PC-9 (cell line): ENCODE measurements at regions not wholly inside any gene's neighbourhood (a gene's known extent, or its start where the extent isn't known, plus 50 kb on each side); places are given as distances from the start of the nearest gene placed in this dataset.

Source experiments
- EZH2 ChIP-seq: fragments of 200-600 bp; sonication (generic); IDR thresholded peaks from 2 replicates; pipeline ENCODE4 v1.8.0; 2017; ENCODE audit warnings: antibody characterized with exemption, low read depth
- TF ChIP-seq, protein P1 (sequence below): fragments of 200-600 bp; sonication (generic); conservative IDR thresholded peaks from 2 replicates; pipeline ENCODE4 v1.6.1; 2017; ENCODE audit warnings: mixed run types, antibody characterized with exemption, mild to moderate bottlenecking, moderate library complexity

DNA sequence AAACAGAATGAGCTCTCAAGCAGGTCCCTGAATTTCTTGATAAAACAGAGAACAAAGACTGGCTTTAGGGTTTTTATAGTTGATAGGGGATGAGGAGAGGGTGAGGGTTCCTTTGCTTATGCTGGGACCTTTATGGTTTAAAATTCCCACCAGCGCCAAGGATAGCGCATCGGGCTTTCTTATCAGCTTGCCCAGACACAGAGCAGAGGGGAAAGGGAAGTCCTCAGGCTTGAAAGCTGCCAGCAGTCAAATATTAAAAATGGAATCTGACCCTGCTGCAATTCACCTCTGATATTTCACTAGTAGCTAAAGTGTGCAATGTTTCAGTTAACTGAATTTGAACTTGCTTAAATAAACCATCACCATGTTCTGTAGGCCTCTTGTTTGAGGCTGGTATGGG is 55.0 kb upstream of the EPHA3 start:
- TF ChIP-seq, protein P1, sequence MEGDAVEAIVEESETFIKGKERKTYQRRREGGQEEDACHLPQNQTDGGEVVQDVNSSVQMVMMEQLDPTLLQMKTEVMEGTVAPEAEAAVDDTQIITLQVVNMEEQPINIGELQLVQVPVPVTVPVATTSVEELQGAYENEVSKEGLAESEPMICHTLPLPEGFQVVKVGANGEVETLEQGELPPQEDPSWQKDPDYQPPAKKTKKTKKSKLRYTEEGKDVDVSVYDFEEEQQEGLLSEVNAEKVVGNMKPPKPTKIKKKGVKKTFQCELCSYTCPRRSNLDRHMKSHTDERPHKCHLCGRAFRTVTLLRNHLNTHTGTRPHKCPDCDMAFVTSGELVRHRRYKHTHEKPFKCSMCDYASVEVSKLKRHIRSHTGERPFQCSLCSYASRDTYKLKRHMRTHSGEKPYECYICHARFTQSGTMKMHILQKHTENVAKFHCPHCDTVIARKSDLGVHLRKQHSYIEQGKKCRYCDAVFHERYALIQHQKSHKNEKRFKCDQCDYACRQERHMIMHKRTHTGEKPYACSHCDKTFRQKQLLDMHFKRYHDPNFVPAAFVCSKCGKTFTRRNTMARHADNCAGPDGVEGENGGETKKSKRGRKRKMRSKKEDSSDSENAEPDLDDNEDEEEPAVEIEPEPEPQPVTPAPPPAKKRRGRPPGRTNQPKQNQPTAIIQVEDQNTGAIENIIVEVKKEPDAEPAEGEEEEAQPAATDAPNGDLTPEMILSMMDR: no peak
- no peak for TF ChIP-seq EZH2
